DMS114 treated with DMSO at 0.1 percent for 48 hours (cell line): ENCODE measurements at regions not wholly inside any gene's neighbourhood (a gene's known extent, or its start where the extent isn't known, plus 50 kb on each side); places are given as distances from the start of the nearest gene placed in this dataset.
"Not testable (repeated sequence)": the region's sequence is repeated elsewhere in the genome, so short reads cannot be mapped to it uniquely, and the experiment has no call there.

Source experiments
- DNase-seq: peaks from one replicate; lab custom pipeline; 2025; ENCODE audit not compliant: unreplicated experiment; lab: John Stamatoyannopoulos, UW

GRCh38 chr5:102663749-102664530, 91.2 kb upstream of the PAM start:
- no peak for DNase-seq

DNA sequence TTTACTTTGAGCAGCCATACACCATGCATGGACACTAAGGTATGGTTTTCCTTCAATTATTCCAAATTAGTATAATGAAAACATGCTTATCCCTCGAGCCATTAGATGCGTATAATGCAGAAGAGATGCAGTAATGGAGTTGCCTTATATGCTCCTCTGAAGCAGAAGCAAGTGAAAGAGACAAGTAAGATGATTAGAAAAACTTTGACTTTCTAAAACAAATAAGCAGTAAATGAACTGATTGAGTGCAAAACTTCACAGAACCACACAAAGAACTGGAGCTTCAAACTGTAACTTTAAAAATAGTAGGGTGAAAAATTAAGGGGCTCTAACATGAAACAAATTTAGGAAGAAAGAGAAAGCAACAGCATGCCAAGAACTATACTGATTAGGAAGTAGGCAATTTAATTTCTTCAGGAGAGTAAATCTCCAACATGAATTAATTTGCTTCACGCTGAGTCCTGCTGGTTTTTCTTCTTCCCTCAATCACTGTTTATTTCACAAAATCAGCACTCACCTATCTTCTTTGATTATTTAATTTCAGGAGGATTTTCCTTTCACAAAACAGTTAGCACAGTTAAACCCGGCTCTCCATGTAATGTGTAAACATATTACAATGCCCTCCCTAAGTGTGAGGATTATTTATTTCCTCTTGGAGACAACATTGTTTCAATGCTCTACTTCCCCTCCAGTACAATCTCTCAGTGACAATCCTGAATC, 90.3 kb upstream of the PAM start:
- DNase-seq = no peak

- DNase-seq = no peak
Measured at GRCh38 chr5:102666164-102666946, 88.8 kb upstream of the PAM start.

DNA sequence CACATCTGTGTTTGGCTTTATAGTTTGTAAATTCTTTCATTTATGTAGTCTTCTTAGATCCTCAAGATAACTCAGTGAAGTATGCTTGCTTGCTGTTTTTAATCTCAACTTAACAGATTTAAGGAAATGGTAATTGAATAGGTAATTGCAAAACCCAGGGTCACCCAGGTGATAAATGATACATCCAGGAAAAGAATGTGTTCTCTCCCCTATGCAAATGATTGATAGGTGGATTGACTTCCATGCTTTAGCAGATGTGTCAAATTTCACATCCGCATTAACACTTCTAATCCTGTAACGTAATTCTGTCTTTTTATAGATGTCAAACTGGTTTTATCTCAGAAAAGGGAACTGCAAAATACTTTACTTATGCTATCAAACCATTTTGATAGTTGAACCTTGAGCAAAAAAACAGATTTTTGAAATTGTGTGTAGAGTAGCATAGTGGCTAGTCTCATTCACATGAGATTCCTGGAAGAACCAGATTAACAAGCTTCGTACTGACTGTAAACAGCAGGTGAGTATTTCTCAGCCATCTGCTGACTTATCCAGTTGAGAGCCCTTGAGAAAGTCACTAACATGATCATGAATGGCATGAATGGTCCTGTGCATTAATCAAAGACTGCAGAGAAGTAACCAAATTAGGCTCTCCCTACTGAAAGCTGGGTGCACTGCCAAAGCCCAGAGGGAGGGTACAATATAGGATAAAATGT, 86.7 kb upstream of the PAM start:
- no peak for DNase-seq

DNA sequence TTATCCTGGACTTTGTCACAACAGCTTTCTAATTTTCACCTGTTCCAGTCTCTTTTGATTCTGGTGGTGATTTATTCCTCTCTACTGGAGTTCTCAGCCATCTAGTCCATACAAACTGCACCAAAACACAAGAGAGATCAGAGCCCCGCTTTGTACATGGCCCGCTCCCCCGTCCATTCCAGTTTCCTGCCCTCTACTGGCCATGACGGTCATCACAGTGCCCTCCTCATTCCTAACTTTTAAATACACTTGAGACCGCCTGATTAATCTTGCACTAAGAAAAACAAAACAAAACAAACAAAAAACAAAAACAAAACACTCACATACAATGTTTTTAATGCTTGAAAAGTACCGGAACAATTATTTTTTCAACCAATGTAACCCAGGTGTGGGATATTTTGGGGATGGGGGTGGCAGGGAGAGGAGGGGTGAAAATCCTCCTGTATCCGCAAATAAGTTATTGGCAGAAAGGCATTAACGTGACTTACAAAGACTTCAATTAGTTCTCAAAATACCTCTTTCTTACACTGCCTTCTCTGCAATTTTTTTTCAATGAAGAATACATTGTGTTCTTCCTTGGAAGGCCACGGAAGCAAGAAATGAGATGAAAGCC, 84.8 kb upstream of the PAM start:
- DNase-seq = peak; percentile 12

DNA sequence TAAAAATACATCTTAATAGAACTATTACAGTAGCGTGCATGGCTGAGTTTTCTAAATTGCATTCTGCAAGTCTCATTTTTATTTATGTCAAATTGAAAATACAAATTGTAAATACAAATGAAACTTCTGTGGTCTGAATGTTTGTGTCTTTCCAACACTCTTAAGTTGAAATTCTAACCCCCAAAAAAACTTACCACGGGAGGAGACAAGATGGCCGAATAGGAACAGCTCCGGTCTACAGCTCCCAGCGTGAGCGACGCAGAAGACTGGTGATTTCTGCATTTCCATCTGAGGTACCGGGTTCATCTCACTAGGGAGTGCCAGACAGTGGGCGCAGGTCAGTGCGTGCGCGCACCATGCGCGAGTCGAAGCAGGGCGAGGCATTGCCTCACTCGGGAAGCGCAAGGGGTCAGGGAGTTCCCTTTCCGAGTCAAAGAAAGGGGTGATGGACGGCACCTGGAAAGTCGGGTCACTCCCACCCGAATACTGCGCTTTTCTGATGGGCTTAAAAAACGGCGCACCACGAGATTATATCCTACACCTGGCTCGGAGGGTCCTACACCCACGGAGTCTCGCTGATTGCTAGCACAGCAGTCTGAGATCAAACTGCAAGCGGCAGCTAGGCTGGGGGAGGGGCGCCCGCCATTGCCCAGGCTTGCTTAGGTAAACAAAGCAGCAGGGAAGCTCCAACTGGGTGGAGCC, 83.9 kb upstream of the PAM start:
- not testable (repeated sequence) for DNase-seq

DNA sequence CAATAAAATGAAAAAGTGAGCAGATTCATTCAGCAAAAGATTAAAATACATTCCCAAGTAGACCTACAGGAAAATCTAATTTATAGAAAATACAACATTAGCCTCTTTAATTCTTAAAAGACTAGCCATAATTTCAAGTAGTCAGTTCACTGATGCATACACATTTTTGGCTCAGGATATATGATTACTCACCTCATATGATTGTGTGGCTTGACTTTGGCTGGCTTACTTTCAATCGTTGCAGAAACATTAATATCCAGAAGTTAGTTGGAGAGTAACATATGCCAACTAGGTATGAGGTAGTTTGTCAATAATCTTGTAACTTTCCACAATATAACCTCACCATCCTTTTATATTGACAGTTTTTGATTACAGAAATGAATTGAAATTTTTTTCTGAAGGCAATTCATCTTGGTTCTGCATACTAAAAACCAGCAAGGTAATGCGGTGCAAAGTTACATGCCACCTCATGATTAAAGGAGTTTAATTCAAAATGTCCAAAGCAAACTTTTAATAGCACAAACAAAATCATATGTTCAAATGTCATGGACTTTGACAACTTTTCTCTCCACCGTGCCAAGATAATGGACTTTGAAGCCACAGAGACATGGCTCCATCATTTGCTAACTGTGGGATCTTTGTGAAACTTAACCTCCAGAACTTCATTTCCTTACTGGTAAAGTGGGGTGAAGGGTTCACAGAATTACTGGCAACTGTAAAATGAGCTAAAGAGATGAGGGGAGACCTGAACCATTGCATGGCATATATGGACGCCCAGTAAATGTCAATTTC, 76.6 kb upstream of the PAM start:
- no peak for DNase-seq

GRCh38 chr5:102681403-102681983, 73.6 kb upstream of the PAM start:
- no peak for DNase-seq

- no peak for DNase-seq
Measured at GRCh38 chr5:102682101-102682647, 72.9 kb upstream of the PAM start.

- not testable (repeated sequence) for DNase-seq
Measured at GRCh38 chr5:102688076-102688475, 67.0 kb upstream of the PAM start.

GRCh38 chr5:102688581-102689342, 66.3 kb upstream of the PAM start:
- not testable (repeated sequence) for DNase-seq

- no peak for DNase-seq
Measured at GRCh38 chr5:102690910-102691309, 64.2 kb upstream of the PAM start.

- no peak for DNase-seq
Measured at GRCh38 chr5:102691434-102691833, 63.7 kb upstream of the PAM start.

- no peak for DNase-seq
Measured at GRCh38 chr5:102700120-102700831, 54.8 kb upstream of the PAM start.

- DNase-seq = no peak
Measured at GRCh38 chr5:102700916-102701315, 54.2 kb upstream of the PAM start.

- DNase-seq = no peak
Measured at GRCh38 chr5:102701748-102702147, 53.4 kb upstream of the PAM start.
